ENCODE measurements at regions not wholly inside any gene's neighbourhood (a gene's known extent, or its start where the extent isn't known, plus 50 kb on each side); places are given as distances from the start of the nearest gene placed in this dataset.
"Not testable (repeated sequence)": the region's sequence is repeated elsewhere in the genome, so short reads cannot be mapped to it uniquely, and the experiment has no call there.

- H2AFZ ChIP-seq (ENCODE audit: insufficient read depth, low read length, poor library complexity): no peak overlapping the region
- H3K27me3 ChIP-seq (ENCODE audit: insufficient read depth, low read length): no peaks in the 10 kb centered on the region
- no CpG with 5 or more reads among the region's 1 CpG for WGBS (ENCODE audit: extremely low coverage, insufficient coverage, insufficient read length)
- no peaks in the 10 kb centered on the region for H3K79me1 ChIP-seq (ENCODE audit: low read length)
- H3K9ac ChIP-seq (ENCODE audit: low read length): no peak overlapping the region
- no peak overlapping the region for H3K4me3 ChIP-seq (ENCODE audit: low read depth, low read length)
- no peak for DNase-seq
- no peak overlapping the region for H2BK12ac ChIP-seq (ENCODE audit: low read length)
- peaks cover 1% of the 10 kb centered on the region for H3K9me3 ChIP-seq (ENCODE audit: insufficient read depth, low read depth, low read length)
- no peak overlapping the region for H3K27ac ChIP-seq (ENCODE audit: low read depth, low read length)
- no peak overlapping the region for H2BK120ac ChIP-seq (ENCODE audit: insufficient read depth, low read length, poor library complexity)
- no peak overlapping the region for H3K14ac ChIP-seq (ENCODE audit: low read length)
- no peak overlapping the region for H4K91ac ChIP-seq (ENCODE audit: low read depth, low read length)
- no peak overlapping the region for H3K23ac ChIP-seq (ENCODE audit: low read length)
- H3K4me1 ChIP-seq (ENCODE audit: control insufficient read depth in 1 of 2, insufficient read depth in 2 of 2, low read length in 2 of 2): no peaks in the 10 kb centered on the region
- H3K79me2 ChIP-seq (ENCODE audit: control insufficient read depth, insufficient read depth, low read length, poor library complexity): no peaks in the 10 kb centered on the region
- no peak overlapping the region for H4K12ac ChIP-seq (ENCODE audit: low read depth, low read length)
- H4K8ac ChIP-seq (ENCODE audit: low read depth, low read length): no peak overlapping the region
- H3K36me3 ChIP-seq (ENCODE audit: control insufficient read depth in 1 of 2, insufficient read depth in 2 of 2, low read length in 2 of 2): no peaks in the 10 kb centered on the region
- H3K4me2 ChIP-seq (ENCODE audit: low read length): no peak overlapping the region
- no peak overlapping the region for H2AK5ac ChIP-seq (ENCODE audit: low read length)
- no peak overlapping the region for H2BK5ac ChIP-seq (ENCODE audit: low read depth, low read length, poor library complexity)
- H3K4ac ChIP-seq (ENCODE audit: low read depth, low read length): no peak overlapping the region
- H3K18ac ChIP-seq (ENCODE audit: low read length): no peak overlapping the region
Measured at GRCh38 chr11:112666253-112666652, 295.0 kb upstream of the NCAM1 start.

GRCh38 chr11:112670806-112671570 is 290.2 kb upstream of the NCAM1 start:
- H3K14ac ChIP-seq (ENCODE audit: low read length): no peak overlapping the region
- H3K9ac ChIP-seq (ENCODE audit: low read length): no peak overlapping the region
- H2AK5ac ChIP-seq (ENCODE audit: low read length): no peak overlapping the region
- WGBS (ENCODE audit: extremely low coverage, insufficient coverage, insufficient read length): no CpG with 5 or more reads among the region's 7 CpGs
- no peak overlapping the region for H3K4me2 ChIP-seq (ENCODE audit: low read length)
- H3K9me3 ChIP-seq (ENCODE audit: insufficient read depth, low read depth, low read length): peaks cover 1% of the 10 kb centered on the region
- H3K4me1 ChIP-seq (ENCODE audit: control insufficient read depth in 1 of 2, insufficient read depth in 2 of 2, low read length in 2 of 2): no peaks in the 10 kb centered on the region
- no peak overlapping the region for H2AFZ ChIP-seq (ENCODE audit: insufficient read depth, low read length, poor library complexity)
- H4K12ac ChIP-seq (ENCODE audit: low read depth, low read length): no peak overlapping the region
- H3K18ac ChIP-seq (ENCODE audit: low read length): no peak overlapping the region
- H4K8ac ChIP-seq (ENCODE audit: low read depth, low read length): no peak overlapping the region
- no peak overlapping the region for H3K27ac ChIP-seq (ENCODE audit: low read depth, low read length)
- peak overlapping the region; percentile 16 for H3K4me3 ChIP-seq (ENCODE audit: low read depth, low read length)
- H3K4ac ChIP-seq (ENCODE audit: low read depth, low read length): no peak overlapping the region
- H3K23ac ChIP-seq (ENCODE audit: low read length): no peak overlapping the region
- DNase-seq: no peak
- H3K79me1 ChIP-seq (ENCODE audit: low read length): no peaks in the 10 kb centered on the region
- H4K91ac ChIP-seq (ENCODE audit: low read depth, low read length): no peak overlapping the region
- no peak overlapping the region for H2BK12ac ChIP-seq (ENCODE audit: low read length)
- H3K79me2 ChIP-seq (ENCODE audit: control insufficient read depth, insufficient read depth, low read length, poor library complexity): no peaks in the 10 kb centered on the region
- H2BK5ac ChIP-seq (ENCODE audit: low read depth, low read length, poor library complexity): no peak overlapping the region
- no peak overlapping the region for H2BK120ac ChIP-seq (ENCODE audit: insufficient read depth, low read length, poor library complexity)
- H3K36me3 ChIP-seq (ENCODE audit: control insufficient read depth in 1 of 2, insufficient read depth in 2 of 2, low read length in 2 of 2): no peaks in the 10 kb centered on the region
- no peaks in the 10 kb centered on the region for H3K27me3 ChIP-seq (ENCODE audit: insufficient read depth, low read length)

DNA sequence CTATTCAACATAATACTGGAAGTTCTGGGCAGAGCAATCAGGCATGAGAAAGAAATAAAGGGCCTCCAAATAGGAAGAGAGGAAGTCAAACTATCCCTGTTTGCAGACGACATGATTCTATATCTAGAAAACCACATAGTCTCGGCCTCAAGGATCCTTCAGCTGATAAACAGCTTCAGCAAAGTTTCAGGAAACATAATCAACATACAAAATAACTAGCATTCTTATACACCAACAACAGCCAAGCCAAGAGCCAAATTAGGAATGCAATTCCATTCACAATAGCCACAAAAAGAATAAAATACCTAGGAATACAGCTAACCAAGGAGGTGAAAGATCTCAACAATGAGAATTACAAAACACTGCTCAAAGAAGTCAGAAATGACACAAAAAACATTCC is 287.8 kb upstream of the NCAM1 start:
- not testable (repeated sequence) for H3K14ac ChIP-seq (ENCODE audit: low read length); H3K9me3 ChIP-seq (ENCODE audit: insufficient read depth, low read depth, low read length); H3K4me2 ChIP-seq (ENCODE audit: low read length); H3K27me3 ChIP-seq (ENCODE audit: insufficient read depth, low read length); H3K27ac ChIP-seq (ENCODE audit: low read depth, low read length); H2BK12ac ChIP-seq (ENCODE audit: low read length); H3K18ac ChIP-seq (ENCODE audit: low read length); H2BK5ac ChIP-seq (ENCODE audit: low read depth, low read length, poor library complexity); H3K4me3 ChIP-seq (ENCODE audit: low read depth, low read length); H3K79me1 ChIP-seq (ENCODE audit: low read length); H4K91ac ChIP-seq (ENCODE audit: low read depth, low read length); H2BK120ac ChIP-seq (ENCODE audit: insufficient read depth, low read length, poor library complexity); H2AFZ ChIP-seq (ENCODE audit: insufficient read depth, low read length, poor library complexity); H4K8ac ChIP-seq (ENCODE audit: low read depth, low read length); H3K4ac ChIP-seq (ENCODE audit: low read depth, low read length); H3K23ac ChIP-seq (ENCODE audit: low read length); H3K36me3 ChIP-seq (ENCODE audit: control insufficient read depth in 1 of 2, insufficient read depth in 2 of 2, low read length in 2 of 2); H2AK5ac ChIP-seq (ENCODE audit: low read length); H3K79me2 ChIP-seq (ENCODE audit: control insufficient read depth, insufficient read depth, low read length, poor library complexity); H3K9ac ChIP-seq (ENCODE audit: low read length); DNase-seq; H3K4me1 ChIP-seq (ENCODE audit: control insufficient read depth in 1 of 2, insufficient read depth in 2 of 2, low read length in 2 of 2); H4K12ac ChIP-seq (ENCODE audit: low read depth, low read length)
- WGBS (ENCODE audit: extremely low coverage, insufficient coverage, insufficient read length): no CpG with 5 or more reads among the region's 2 CpGs

DNA sequence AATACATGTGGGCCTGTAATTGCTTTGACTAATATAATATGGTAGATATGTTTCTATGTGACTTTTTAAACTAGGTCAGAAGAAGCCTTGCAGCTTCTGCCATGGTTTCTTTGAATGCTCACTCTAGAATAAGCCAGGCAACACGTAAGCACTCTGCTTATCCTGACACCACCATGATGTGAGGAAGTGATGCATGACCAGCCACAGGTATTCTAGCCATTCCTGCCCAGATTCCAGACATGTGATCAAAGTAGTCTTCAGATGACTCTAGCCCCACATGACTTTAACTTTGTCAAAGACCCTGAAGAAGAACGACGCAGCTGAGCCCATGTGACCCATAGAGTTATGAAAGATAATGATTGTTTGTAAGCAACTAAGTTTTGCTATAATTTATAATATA is 276.1 kb upstream of the NCAM1 start:
- no peaks in the 10 kb centered on the region for H3K79me2 ChIP-seq (ENCODE audit: control insufficient read depth, insufficient read depth, low read length, poor library complexity)
- H2BK120ac ChIP-seq (ENCODE audit: insufficient read depth, low read length, poor library complexity): no peak overlapping the region
- DNase-seq: peak; percentile 14
- no peak overlapping the region for H4K91ac ChIP-seq (ENCODE audit: low read depth, low read length)
- H3K9ac ChIP-seq (ENCODE audit: low read length): no peak overlapping the region
- no peak overlapping the region for H4K12ac ChIP-seq (ENCODE audit: low read depth, low read length)
- H3K14ac ChIP-seq (ENCODE audit: low read length): no peak overlapping the region
- H3K4me3 ChIP-seq (ENCODE audit: low read depth, low read length): no peak overlapping the region
- no peaks in the 10 kb centered on the region for H3K79me1 ChIP-seq (ENCODE audit: low read length)
- H3K36me3 ChIP-seq (ENCODE audit: control insufficient read depth in 1 of 2, insufficient read depth in 2 of 2, low read length in 2 of 2): no peaks in the 10 kb centered on the region
- H3K4me1 ChIP-seq (ENCODE audit: control insufficient read depth in 1 of 2, insufficient read depth in 2 of 2, low read length in 2 of 2): no peaks in the 10 kb centered on the region
- no peaks in the 10 kb centered on the region for H3K27me3 ChIP-seq (ENCODE audit: insufficient read depth, low read length)
- no peak overlapping the region for H3K27ac ChIP-seq (ENCODE audit: low read depth, low read length)
- H2BK5ac ChIP-seq (ENCODE audit: low read depth, low read length, poor library complexity): no peak overlapping the region
- no peak overlapping the region for H4K8ac ChIP-seq (ENCODE audit: low read depth, low read length)
- no peak overlapping the region for H2BK12ac ChIP-seq (ENCODE audit: low read length)
- H3K9me3 ChIP-seq (ENCODE audit: insufficient read depth, low read depth, low read length): no peaks in the 10 kb centered on the region
- H2AFZ ChIP-seq (ENCODE audit: insufficient read depth, low read length, poor library complexity): no peak overlapping the region
- H3K18ac ChIP-seq (ENCODE audit: low read length): no peak overlapping the region
- no peak overlapping the region for H3K23ac ChIP-seq (ENCODE audit: low read length)
- no CpG with 5 or more reads among the region's 3 CpGs for WGBS (ENCODE audit: extremely low coverage, insufficient coverage, insufficient read length)
- no peak overlapping the region for H2AK5ac ChIP-seq (ENCODE audit: low read length)
- H3K4ac ChIP-seq (ENCODE audit: low read depth, low read length): no peak overlapping the region
- no peak overlapping the region for H3K4me2 ChIP-seq (ENCODE audit: low read length)

All from trophoblast cell (in vitro differentiated cells and primary cell).